HG03135 (cell line): ENCODE measurements at regions not wholly inside any gene's neighbourhood (a gene's known extent, or its start where the extent isn't known, plus 50 kb on each side); places are given as distances from the start of the nearest gene placed in this dataset.

Experiments
- ATAC-seq: cut with Tn5 transposase; IDR thresholded peaks from one replicate; pipeline ENCODE4 v1.9.1; 2021; ENCODE audit warnings: mild to moderate bottlenecking, moderate library complexity; ENCODE audit not compliant: unreplicated experiment

GRCh38 chr4:108371282-108371681, 202.6 kb upstream of the LEF1 start:
- no peak for ATAC-seq

- no peak for ATAC-seq
These were observed 201.8 kb upstream of the LEF1 start for GRCh38 chr4:108370291-108371141.

GRCh38 chr4:108369035-108369655, 200.4 kb upstream of the LEF1 start:
- no peak for ATAC-seq

GRCh38 chr4:108367751-108368150, 199.0 kb upstream of the LEF1 start:
- no peak for ATAC-seq

- no peak for ATAC-seq
These were observed 198.0 kb upstream of the LEF1 start for GRCh38 chr4:108366716-108367115.

- no peak for ATAC-seq
These were observed 196.8 kb upstream of the LEF1 start for GRCh38 chr4:108365551-108365950.

GRCh38 chr4:108361886-108362285, 193.2 kb upstream of the LEF1 start:
- no peak for ATAC-seq

GRCh38 chr4:108361446-108361820, 192.7 kb upstream of the LEF1 start:
- no peak for ATAC-seq

GRCh38 chr4:108360754-108361445, 192.2 kb upstream of the LEF1 start:
- no peak for ATAC-seq

GRCh38 chr4:108359986-108360681, 191.4 kb upstream of the LEF1 start:
- no peak for ATAC-seq

GRCh38 chr4:108359130-108359985, 190.6 kb upstream of the LEF1 start:
- no peak for ATAC-seq

- no peak for ATAC-seq
These were observed 187.3 kb upstream of the LEF1 start for GRCh38 chr4:108355902-108356535.

- no peak for ATAC-seq
These were observed 186.6 kb upstream of the LEF1 start for GRCh38 chr4:108355186-108355901.

- no peak for ATAC-seq
These were observed 184.1 kb upstream of the LEF1 start for GRCh38 chr4:108352664-108353308.

- no peak for ATAC-seq
These were observed 183.1 kb upstream of the LEF1 start for GRCh38 chr4:108351791-108352190.

- ATAC-seq, result no peak
These were observed 181.6 kb upstream of the LEF1 start for GRCh38 chr4:108350332-108350731.

- ATAC-seq, result no peak
These were observed 178.1 kb upstream of the LEF1 start for GRCh38 chr4:108346818-108347210.

- no peak for ATAC-seq
These were observed 177.4 kb upstream of the LEF1 start for GRCh38 chr4:108345862-108346817.
